ENCODE measurements at regions not wholly inside any gene's neighbourhood (a gene's known extent, or its start where the extent isn't known, plus 50 kb on each side); places are given as distances from the start of the nearest gene placed in this dataset.

- Histone ChIP-seq H3K4me1 (ENCODE audit: control insufficient read depth, insufficient read depth, low read length) (no peaks in the 10 kb centered on the region), H3K36me3 (ENCODE audit: control insufficient read depth, insufficient read depth, low read length) (no peaks in the 10 kb centered on the region), H3K27me3 (ENCODE audit: control insufficient read depth, insufficient read depth, low read length) (no peaks in the 10 kb centered on the region), H3K27ac (ENCODE audit: low read length) (no peak overlapping the region), H3K4me3 (ENCODE audit: low read length) (no peak overlapping the region), H3K9me3 (replicated peaks; ENCODE audit: control insufficient read depth, low read depth, low read length) (no peaks in the 10 kb centered on the region)
- DNase-seq, result no peak
- no CpG with 5 or more reads among the region's 1 CpG for WGBS (ENCODE audit: insufficient coverage)
Observed at GRCh38 chr12:16766736-16767135, 160.8 kb upstream of the LMO3 start.

- H3K4me3 ChIP-seq (ENCODE audit: low read length), result no peak overlapping the region
- no peaks in the 10 kb centered on the region for H3K27me3 ChIP-seq (ENCODE audit: control insufficient read depth, insufficient read depth, low read length)
- no peak for DNase-seq
- no peaks in the 10 kb centered on the region for H3K9me3 ChIP-seq (replicated peaks; ENCODE audit: control insufficient read depth, low read depth, low read length)
- H3K36me3 ChIP-seq (ENCODE audit: control insufficient read depth, insufficient read depth, low read length), result no peaks in the 10 kb centered on the region
- H3K4me1 ChIP-seq (ENCODE audit: control insufficient read depth, insufficient read depth, low read length), result no peaks in the 10 kb centered on the region
- no peak overlapping the region for H3K27ac ChIP-seq (ENCODE audit: low read length)
Observed at GRCh38 chr12:16763901-16764300, 157.9 kb upstream of the LMO3 start.

GRCh38 chr12:16756833-16757555 is 151.0 kb upstream of the LMO3 start:
- 11% methylated on average over 3 of the region's 8 CpGs for WGBS (ENCODE audit: insufficient coverage)
- DNase-seq, result no peak
- Histone ChIP-seq H3K4me3 (ENCODE audit: low read length) (no peak overlapping the region), H3K9me3 (replicated peaks; ENCODE audit: control insufficient read depth, low read depth, low read length) (no peaks in the 10 kb centered on the region), H3K4me1 (ENCODE audit: control insufficient read depth, insufficient read depth, low read length) (no peaks in the 10 kb centered on the region), H3K27ac (ENCODE audit: low read length) (no peak overlapping the region), H3K27me3 (ENCODE audit: control insufficient read depth, insufficient read depth, low read length) (no peaks in the 10 kb centered on the region), H3K36me3 (ENCODE audit: control insufficient read depth, insufficient read depth, low read length) (no peaks in the 10 kb centered on the region)

- 100% methylated on average over 1 of the region's 4 CpGs for WGBS (ENCODE audit: insufficient coverage)
Observed at GRCh38 chr12:16730772-16731171, 124.8 kb upstream of the LMO3 start.

GRCh38 chr12:16726879-16727278 is 120.9 kb upstream of the LMO3 start:
- H3K4me3 ChIP-seq (ENCODE audit: low read length), result no peak overlapping the region
- no peaks in the 10 kb centered on the region for H3K36me3 ChIP-seq (ENCODE audit: control insufficient read depth, insufficient read depth, low read length)
- no CpG with 5 or more reads among the region's 1 CpG for WGBS (ENCODE audit: insufficient coverage)
- no peaks in the 10 kb centered on the region for H3K9me3 ChIP-seq (replicated peaks; ENCODE audit: control insufficient read depth, low read depth, low read length)
- no peaks in the 10 kb centered on the region for H3K4me1 ChIP-seq (ENCODE audit: control insufficient read depth, insufficient read depth, low read length)
- DNase-seq, result no peak
- H3K27ac ChIP-seq (ENCODE audit: low read length), result no peak overlapping the region
- no peaks in the 10 kb centered on the region for H3K27me3 ChIP-seq (ENCODE audit: control insufficient read depth, insufficient read depth, low read length)

More at GRCh38 chr12:16730772-16731171, 124.8 kb upstream of the LMO3 start:
- H3K27me3 ChIP-seq (ENCODE audit: control insufficient read depth, insufficient read depth, low read length), result no peaks in the 10 kb centered on the region
- no peak for DNase-seq
- no peaks in the 10 kb centered on the region for H3K36me3 ChIP-seq (ENCODE audit: control insufficient read depth, insufficient read depth, low read length)
- H3K27ac ChIP-seq (ENCODE audit: low read length), result no peak overlapping the region
- H3K4me1 ChIP-seq (ENCODE audit: control insufficient read depth, insufficient read depth, low read length), result no peaks in the 10 kb centered on the region
- no peaks in the 10 kb centered on the region for H3K9me3 ChIP-seq (replicated peaks; ENCODE audit: control insufficient read depth, low read depth, low read length)
- H3K4me3 ChIP-seq (ENCODE audit: low read length), result no peak overlapping the region

GRCh38 chr12:16719713-16720416 is 113.9 kb upstream of the LMO3 start:
- Histone ChIP-seq H3K27ac (ENCODE audit: low read length) (no peak overlapping the region), H3K36me3 (ENCODE audit: control insufficient read depth, insufficient read depth, low read length) (no peaks in the 10 kb centered on the region), H3K9me3 (replicated peaks; ENCODE audit: control insufficient read depth, low read depth, low read length) (no peaks in the 10 kb centered on the region), H3K4me3 (ENCODE audit: low read length) (no peak overlapping the region), H3K27me3 (ENCODE audit: control insufficient read depth, insufficient read depth, low read length) (no peaks in the 10 kb centered on the region), H3K4me1 (ENCODE audit: control insufficient read depth, insufficient read depth, low read length) (no peaks in the 10 kb centered on the region)
- WGBS (ENCODE audit: insufficient coverage), result no CpG with 5 or more reads among the region's 2 CpGs
- no peak for DNase-seq

- Histone ChIP-seq H3K4me3 (ENCODE audit: low read length) (no peak overlapping the region), H3K36me3 (ENCODE audit: control insufficient read depth, insufficient read depth, low read length) (no peaks in the 10 kb centered on the region), H3K27ac (ENCODE audit: low read length) (no peak overlapping the region), H3K4me1 (ENCODE audit: control insufficient read depth, insufficient read depth, low read length) (no peaks in the 10 kb centered on the region), H3K27me3 (ENCODE audit: control insufficient read depth, insufficient read depth, low read length) (no peaks in the 10 kb centered on the region), H3K9me3 (replicated peaks; ENCODE audit: control insufficient read depth, low read depth, low read length) (no peaks in the 10 kb centered on the region)
- DNase-seq, result no peak
- WGBS (ENCODE audit: insufficient coverage), result 63% methylated on average over 5 of the region's 5 CpGs
Observed at GRCh38 chr12:16716928-16717327, 111.0 kb upstream of the LMO3 start.

GRCh38 chr12:16692099-16692498 is 86.1 kb upstream of the LMO3 start:
- DNase-seq, result no peak
- no peak overlapping the region for H3K4me3 ChIP-seq (ENCODE audit: low read length)
- no peaks in the 10 kb centered on the region for H3K4me1 ChIP-seq (ENCODE audit: control insufficient read depth, insufficient read depth, low read length)
- WGBS (ENCODE audit: insufficient coverage), result no CpG with 5 or more reads among the region's 3 CpGs
- no peak overlapping the region for H3K27ac ChIP-seq (ENCODE audit: low read length)
- H3K27me3 ChIP-seq (ENCODE audit: control insufficient read depth, insufficient read depth, low read length), result no peaks in the 10 kb centered on the region
- no peaks in the 10 kb centered on the region for H3K36me3 ChIP-seq (ENCODE audit: control insufficient read depth, insufficient read depth, low read length)
- peaks cover 2% of the 10 kb centered on the region for H3K9me3 ChIP-seq (replicated peaks; ENCODE audit: control insufficient read depth, low read depth, low read length)

- Histone ChIP-seq H3K27ac (ENCODE audit: low read length) (no peak overlapping the region), H3K4me1 (ENCODE audit: control insufficient read depth, insufficient read depth, low read length) (no peaks in the 10 kb centered on the region), H3K36me3 (ENCODE audit: control insufficient read depth, insufficient read depth, low read length) (no peaks in the 10 kb centered on the region), H3K9me3 (replicated peaks; ENCODE audit: control insufficient read depth, low read depth, low read length) (no peaks in the 10 kb centered on the region), H3K27me3 (ENCODE audit: control insufficient read depth, insufficient read depth, low read length) (no peaks in the 10 kb centered on the region), H3K4me3 (ENCODE audit: low read length) (no peak overlapping the region)
- 65% methylated on average over 2 of the region's 2 CpGs for WGBS (ENCODE audit: insufficient coverage)
- no peak for DNase-seq
Observed at GRCh38 chr12:16691624-16692023, 85.7 kb upstream of the LMO3 start.

GRCh38 chr12:16688200-16688599 is 82.2 kb upstream of the LMO3 start:
- Histone ChIP-seq H3K9me3 (replicated peaks; ENCODE audit: control insufficient read depth, low read depth, low read length) (no peaks in the 10 kb centered on the region), H3K4me3 (ENCODE audit: low read length) (no peak overlapping the region), H3K4me1 (ENCODE audit: control insufficient read depth, insufficient read depth, low read length) (no peaks in the 10 kb centered on the region), H3K27ac (ENCODE audit: low read length) (no peak overlapping the region), H3K36me3 (ENCODE audit: control insufficient read depth, insufficient read depth, low read length) (no peaks in the 10 kb centered on the region), H3K27me3 (ENCODE audit: control insufficient read depth, insufficient read depth, low read length) (no peaks in the 10 kb centered on the region)
- no CpG with 5 or more reads among the region's 1 CpG for WGBS (ENCODE audit: insufficient coverage)
- DNase-seq, result no peak
